ENCODE measurements at regions not wholly inside any gene's neighbourhood (a gene's known extent, or its start where the extent isn't known, plus 50 kb on each side); places are given as distances from the start of the nearest gene placed in this dataset.

DNA sequence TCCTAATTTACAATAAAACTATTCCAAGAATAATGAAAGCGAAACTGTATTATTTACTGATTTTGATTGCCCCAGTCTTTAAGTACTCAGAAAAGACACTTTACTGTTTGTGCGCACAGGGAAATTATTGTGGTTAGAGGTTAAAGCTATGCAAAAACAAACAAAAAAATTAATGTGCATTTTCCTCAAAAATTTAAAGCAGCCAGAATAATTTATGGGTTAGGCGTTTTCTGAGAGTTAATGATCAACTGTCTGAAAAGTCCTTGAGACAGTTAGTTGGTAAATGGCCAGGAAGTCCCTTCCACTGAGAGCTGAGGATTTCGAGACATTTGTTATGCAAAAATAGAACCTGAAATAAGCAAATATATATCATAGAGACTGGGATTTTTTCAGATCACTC lies 143.3 kb downstream of the IRS1 start:
- TF ChIP-seq, protein P1, sequence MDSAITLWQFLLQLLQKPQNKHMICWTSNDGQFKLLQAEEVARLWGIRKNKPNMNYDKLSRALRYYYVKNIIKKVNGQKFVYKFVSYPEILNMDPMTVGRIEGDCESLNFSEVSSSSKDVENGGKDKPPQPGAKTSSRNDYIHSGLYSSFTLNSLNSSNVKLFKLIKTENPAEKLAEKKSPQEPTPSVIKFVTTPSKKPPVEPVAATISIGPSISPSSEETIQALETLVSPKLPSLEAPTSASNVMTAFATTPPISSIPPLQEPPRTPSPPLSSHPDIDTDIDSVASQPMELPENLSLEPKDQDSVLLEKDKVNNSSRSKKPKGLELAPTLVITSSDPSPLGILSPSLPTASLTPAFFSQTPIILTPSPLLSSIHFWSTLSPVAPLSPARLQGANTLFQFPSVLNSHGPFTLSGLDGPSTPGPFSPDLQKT (IDR thresholded peaks at IDR 0.05; ENCODE audit: borderline replicate concordance, low read depth, low read length), result no peak
- TF ChIP-seq KLF10 (tag by site-specific recombination; IDR thresholded peaks at IDR 0.05), result no peak
- TF ChIP-seq, protein P2, sequence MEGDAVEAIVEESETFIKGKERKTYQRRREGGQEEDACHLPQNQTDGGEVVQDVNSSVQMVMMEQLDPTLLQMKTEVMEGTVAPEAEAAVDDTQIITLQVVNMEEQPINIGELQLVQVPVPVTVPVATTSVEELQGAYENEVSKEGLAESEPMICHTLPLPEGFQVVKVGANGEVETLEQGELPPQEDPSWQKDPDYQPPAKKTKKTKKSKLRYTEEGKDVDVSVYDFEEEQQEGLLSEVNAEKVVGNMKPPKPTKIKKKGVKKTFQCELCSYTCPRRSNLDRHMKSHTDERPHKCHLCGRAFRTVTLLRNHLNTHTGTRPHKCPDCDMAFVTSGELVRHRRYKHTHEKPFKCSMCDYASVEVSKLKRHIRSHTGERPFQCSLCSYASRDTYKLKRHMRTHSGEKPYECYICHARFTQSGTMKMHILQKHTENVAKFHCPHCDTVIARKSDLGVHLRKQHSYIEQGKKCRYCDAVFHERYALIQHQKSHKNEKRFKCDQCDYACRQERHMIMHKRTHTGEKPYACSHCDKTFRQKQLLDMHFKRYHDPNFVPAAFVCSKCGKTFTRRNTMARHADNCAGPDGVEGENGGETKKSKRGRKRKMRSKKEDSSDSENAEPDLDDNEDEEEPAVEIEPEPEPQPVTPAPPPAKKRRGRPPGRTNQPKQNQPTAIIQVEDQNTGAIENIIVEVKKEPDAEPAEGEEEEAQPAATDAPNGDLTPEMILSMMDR (tag by site-specific recombination; IDR thresholded peaks at IDR 0.05), result no peak
- no peak for TF ChIP-seq ZNF610 (tag by site-specific recombination; IDR thresholded peaks at IDR 0.05; ENCODE audit: borderline replicate concordance)
- TF ChIP-seq, protein P3, sequence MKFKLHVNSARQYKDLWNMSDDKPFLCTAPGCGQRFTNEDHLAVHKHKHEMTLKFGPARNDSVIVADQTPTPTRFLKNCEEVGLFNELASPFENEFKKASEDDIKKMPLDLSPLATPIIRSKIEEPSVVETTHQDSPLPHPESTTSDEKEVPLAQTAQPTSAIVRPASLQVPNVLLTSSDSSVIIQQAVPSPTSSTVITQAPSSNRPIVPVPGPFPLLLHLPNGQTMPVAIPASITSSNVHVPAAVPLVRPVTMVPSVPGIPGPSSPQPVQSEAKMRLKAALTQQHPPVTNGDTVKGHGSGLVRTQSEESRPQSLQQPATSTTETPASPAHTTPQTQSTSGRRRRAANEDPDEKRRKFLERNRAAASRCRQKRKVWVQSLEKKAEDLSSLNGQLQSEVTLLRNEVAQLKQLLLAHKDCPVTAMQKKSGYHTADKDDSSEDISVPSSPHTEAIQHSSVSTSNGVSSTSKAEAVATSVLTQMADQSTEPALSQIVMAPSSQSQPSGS (tag by site-specific recombination; IDR thresholded peaks at IDR 0.05; ENCODE audit: low read depth), result no peak
- TF ChIP-seq YY1 (tag by site-specific recombination; IDR thresholded peaks at IDR 0.05), result no peak
